Activated CD8-positive, alpha-beta T cell treated with anti-CD3 and anti-CD28 coated beads for 36 hours (primary cell): ENCODE measurements at regions not wholly inside any gene's neighbourhood (a gene's known extent, or its start where the extent isn't known, plus 50 kb on each side); places are given as distances from the start of the nearest gene placed in this dataset.

ENCODE experiments used
- ATAC-seq: fragments of 200-7000 bp; cut with Tn5 transposase; one replicate; pipeline ENCODE4 v1.10.0; 2021; ENCODE audit warnings: mild to moderate bottlenecking, moderate library complexity
- CTCF ChIA-PET: fragments of 350-600 bp; sonication (Branson Sonifier 250); formaldehyde crosslinking; loops from one replicate; lab custom pipeline; 2021; ENCODE audit warnings: antibody characterized with exemption; lab: Charles Lee
- POLR2A ChIA-PET: fragments of 350-600 bp; sonication (Branson Sonifier 250); formaldehyde crosslinking; loops from one replicate; lab custom pipeline; 2021; ENCODE audit warnings: antibody characterized with exemption; lab: Charles Lee
- DNase-seq: peaks from one replicate; pipeline ENCODE4 v3.0.0-alpha.2; 2020
- H3K27ac Mint-ChIP-seq: one replicate; pipeline ENCODE4 v1.8.0; 2021; ENCODE audit warnings: mild to moderate bottlenecking, mixed read lengths
- H3K27me3 Mint-ChIP-seq: one replicate; pipeline ENCODE4 v1.8.0; 2021; ENCODE audit warnings: mixed read lengths
- H3K36me3 Mint-ChIP-seq: one replicate; pipeline ENCODE4 v1.8.0; 2021; ENCODE audit warnings: low read depth, mixed read lengths
- H3K4me1 Mint-ChIP-seq: one replicate; pipeline ENCODE4 v1.8.0; 2021; ENCODE audit warnings: low read depth, mixed read lengths
- H3K4me3 Mint-ChIP-seq: one replicate; pipeline ENCODE4 v1.8.0; 2021; ENCODE audit warnings: mild to moderate bottlenecking, moderate library complexity, mixed read lengths
- H3K9me3 Mint-ChIP-seq: one replicate; pipeline ENCODE4 v1.8.0; 2021; ENCODE audit warnings: mixed read lengths
- CTCF ChIP-seq: fragments of 200-600 bp; IDR thresholded peaks from one replicate; pipeline ENCODE4 v1.8.0; 2022; ENCODE audit warnings: antibody characterized with exemption, mild to moderate bottlenecking
- intact Hi-C: fragments of 100-400 bp; cut with micrococcal nuclease; formaldehyde crosslinking; loops from one replicate; pipeline ENCODE4 v1.10.0; 2022

- CTCF ChIA-PET: no interaction called here
- no peak for DNase-seq
Observed at GRCh38 chr10:33521904-33522303, 187.4 kb upstream of the NRP1 start.

DNA sequence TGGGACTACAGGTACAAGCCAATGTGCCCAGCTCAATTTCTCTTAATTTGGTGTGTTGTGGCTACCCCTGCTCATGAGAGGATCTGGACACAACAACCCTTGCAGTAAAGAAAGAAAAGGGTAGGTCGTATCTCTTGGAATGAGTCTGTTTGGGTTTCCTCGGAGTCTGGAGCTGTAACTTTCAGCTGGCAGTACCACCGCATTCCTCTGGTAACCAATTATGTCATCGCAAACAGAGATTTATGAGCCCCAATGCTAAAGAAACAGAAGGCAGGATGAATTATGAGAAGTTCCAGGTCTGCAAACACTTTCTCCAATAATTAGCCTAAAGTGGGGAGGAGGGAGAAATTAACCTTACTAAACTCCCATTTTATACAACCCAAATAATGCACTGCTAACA lies 186.6 kb upstream of the NRP1 start:
- no peak overlapping the region for H3K4me3 Mint-ChIP-seq
- H3K9me3 Mint-ChIP-seq: no peaks in the 10 kb centered on the region
- ATAC-seq: no peak
- ChIA-PET CTCF (no interaction called here), POLR2A (no interaction called here)
- no peaks in the 10 kb centered on the region for H3K36me3 Mint-ChIP-seq
- no peak for TF ChIP-seq CTCF
- peaks cover 19% of the 10 kb centered on the region for H3K27me3 Mint-ChIP-seq
- H3K4me1 Mint-ChIP-seq: no peaks in the 10 kb centered on the region
- no peak overlapping the region for H3K27ac Mint-ChIP-seq
- DNase-seq: no peak
- intact Hi-C loops: no loop called here

More at GRCh38 chr10:33521904-33522303, 187.4 kb upstream of the NRP1 start:
- Mint-ChIP-seq H3K4me3 (no peak overlapping the region), H3K27me3 (peaks cover 19% of the 10 kb centered on the region), H3K4me1 (no peaks in the 10 kb centered on the region), H3K27ac (no peak overlapping the region), H3K9me3 (no peaks in the 10 kb centered on the region), H3K36me3 (no peaks in the 10 kb centered on the region)
- intact Hi-C loops: no loop called here
- ATAC-seq: no peak
- POLR2A ChIA-PET: no interaction called here
- no peak for TF ChIP-seq CTCF

GRCh38 chr10:33520223-33520622 lies 185.8 kb upstream of the NRP1 start:
- intact Hi-C loops: no loop called here
- no peaks in the 10 kb centered on the region for H3K36me3 Mint-ChIP-seq
- no peak overlapping the region for H3K27ac Mint-ChIP-seq
- TF ChIP-seq CTCF: no peak
- H3K27me3 Mint-ChIP-seq: peaks cover 19% of the 10 kb centered on the region
- POLR2A ChIA-PET: no interaction called here
- no peak for ATAC-seq
- H3K9me3 Mint-ChIP-seq: no peaks in the 10 kb centered on the region
- DNase-seq: no peak
- CTCF ChIA-PET: no interaction called here
- no peaks in the 10 kb centered on the region for H3K4me1 Mint-ChIP-seq
- no peak overlapping the region for H3K4me3 Mint-ChIP-seq

- no peaks in the 10 kb centered on the region for H3K36me3 Mint-ChIP-seq
- H3K27me3 Mint-ChIP-seq: peaks cover 19% of the 10 kb centered on the region
- DNase-seq (no peak), ATAC-seq (no peak)
- no peaks in the 10 kb centered on the region for H3K4me1 Mint-ChIP-seq
- TF ChIP-seq CTCF: no peak
- intact Hi-C loops: no loop called here
- H3K27ac Mint-ChIP-seq: no peak overlapping the region
- POLR2A ChIA-PET: no interaction called here
- H3K9me3 Mint-ChIP-seq: no peaks in the 10 kb centered on the region
- no peak overlapping the region for H3K4me3 Mint-ChIP-seq
- CTCF ChIA-PET: no interaction called here
Observed at GRCh38 chr10:33519130-33519860, 184.8 kb upstream of the NRP1 start.

DNA sequence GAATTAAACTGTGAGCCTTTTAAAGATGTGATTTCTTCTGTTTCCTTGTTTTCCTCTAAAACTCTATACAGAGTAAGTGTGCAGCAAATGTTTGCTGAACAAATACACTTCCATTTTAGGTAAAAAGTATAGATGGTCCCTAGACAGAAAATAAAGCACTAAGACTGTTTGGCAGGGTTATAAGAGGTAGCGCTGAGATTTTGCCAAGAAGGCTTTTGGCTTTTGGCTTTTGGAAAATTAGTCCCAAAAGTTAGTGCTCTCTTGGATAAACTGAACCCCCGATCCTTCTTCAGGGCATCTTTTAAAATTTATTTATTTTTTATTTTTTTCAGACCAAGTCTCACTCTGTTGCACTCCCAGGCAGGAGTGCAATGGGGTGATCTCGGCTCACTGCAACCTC lies 175.7 kb upstream of the NRP1 start:
- H3K36me3 Mint-ChIP-seq: no peaks in the 10 kb centered on the region
- no peak overlapping the region for H3K4me3 Mint-ChIP-seq
- no peak for TF ChIP-seq CTCF
- H3K27ac Mint-ChIP-seq: no peak overlapping the region
- ATAC-seq: no peak
- H3K27me3 Mint-ChIP-seq: peaks cover 9% of the 10 kb centered on the region
- no peak for DNase-seq
- peaks cover 9% of the 10 kb centered on the region for H3K4me1 Mint-ChIP-seq
- ChIA-PET POLR2A (no interaction called here), CTCF (no interaction called here)
- intact Hi-C loops: no loop called here
- H3K9me3 Mint-ChIP-seq: peaks cover 2% of the 10 kb centered on the region
